HUES64 (cell line): ENCODE measurements at regions not wholly inside any gene's neighbourhood (a gene's known extent, or its start where the extent isn't known, plus 50 kb on each side); places are given as distances from the start of the nearest gene placed in this dataset.

Experiments
- H3K27ac ChIP-seq: 2 replicates; pipeline ENCODE4 v1.7.0; 2013; ENCODE audit warnings: low read depth, low read length, inconsistent platforms
- H3K27me3 ChIP-seq: 2 replicates; pipeline ENCODE4 v1.6.1; 2013; ENCODE audit warnings: mild to moderate bottlenecking, low read length; ENCODE audit not compliant: insufficient read depth
- H3K36me3 ChIP-seq: 2 replicates; pipeline ENCODE4 v1.6.1; 2013; ENCODE audit warnings: mild to moderate bottlenecking, low read length; ENCODE audit not compliant: insufficient read depth
- H3K4me1 ChIP-seq: 2 replicates; pipeline ENCODE4 v1.6.1; 2013; ENCODE audit warnings: mild to moderate bottlenecking, low read length, moderate library complexity; ENCODE audit not compliant: insufficient read depth
- H3K4me3 ChIP-seq: 2 replicates; pipeline ENCODE4 v1.5.1; 2013; ENCODE audit warnings: mild to moderate bottlenecking, low read length, moderate library complexity
- H3K9ac ChIP-seq: 2 replicates; pipeline ENCODE4 v1.6.1; 2013; ENCODE audit warnings: mild to moderate bottlenecking, low read depth, low read length
- H3K9me3 ChIP-seq: 2 replicates; pipeline ENCODE4 v1.6.1; 2013; ENCODE audit warnings: low read depth, low read length; ENCODE audit not compliant: insufficient read depth
- WGBS: fragments of 150-250, 120-280 bp; methylation state at CpG from one replicate; pipeline ENCODE4 v1.1.7; 2013; ENCODE audit warnings: missing lambda C conversion rate; 5-methylcytosine and 5-hydroxymethylcytosine counted together

DNA sequence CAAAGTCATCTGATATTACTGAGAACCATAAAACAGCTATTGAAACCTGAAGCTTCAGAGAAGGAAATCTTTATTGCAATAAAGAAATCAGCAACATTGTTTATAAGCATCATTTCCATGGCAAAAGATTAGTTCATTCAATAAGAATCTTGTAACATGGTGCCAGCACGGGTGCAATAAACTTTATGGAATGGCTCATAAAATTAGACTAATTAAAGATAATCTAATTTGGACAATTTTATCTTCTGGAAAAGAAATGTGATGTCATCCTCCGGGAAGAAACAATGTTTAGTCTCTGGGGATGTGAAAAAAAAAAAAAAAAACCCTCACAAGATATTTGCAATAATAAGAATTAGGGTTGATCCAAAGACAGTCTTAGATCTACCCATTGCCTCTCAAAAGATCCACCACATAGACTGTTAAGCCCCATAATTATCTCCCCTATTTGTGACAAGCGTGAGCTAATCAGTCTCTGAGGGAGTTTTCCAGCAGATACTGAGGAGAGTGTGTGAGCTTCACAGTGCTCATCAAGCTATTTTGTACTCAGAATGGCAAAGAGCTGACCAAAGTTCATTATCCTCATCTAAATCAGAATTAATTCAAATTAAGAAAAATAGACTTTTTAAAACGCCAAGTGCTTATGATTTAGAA lies 297.0 kb upstream of the EDNRB start:
- 93% methylated on average over 2 of the region's 4 CpGs for WGBS
- H3K27me3 ChIP-seq = no peaks in the 10 kb centered on the region
- no peaks in the 10 kb centered on the region for H3K9me3 ChIP-seq
- H3K27ac ChIP-seq = no peak overlapping the region
- H3K4me1 ChIP-seq = no peaks in the 10 kb centered on the region; the same call in 1 of the 2 replicates
- H3K4me3 ChIP-seq = no peak overlapping the region
- no peak overlapping the region for H3K9ac ChIP-seq
- H3K36me3 ChIP-seq = no peaks in the 10 kb centered on the region

DNA sequence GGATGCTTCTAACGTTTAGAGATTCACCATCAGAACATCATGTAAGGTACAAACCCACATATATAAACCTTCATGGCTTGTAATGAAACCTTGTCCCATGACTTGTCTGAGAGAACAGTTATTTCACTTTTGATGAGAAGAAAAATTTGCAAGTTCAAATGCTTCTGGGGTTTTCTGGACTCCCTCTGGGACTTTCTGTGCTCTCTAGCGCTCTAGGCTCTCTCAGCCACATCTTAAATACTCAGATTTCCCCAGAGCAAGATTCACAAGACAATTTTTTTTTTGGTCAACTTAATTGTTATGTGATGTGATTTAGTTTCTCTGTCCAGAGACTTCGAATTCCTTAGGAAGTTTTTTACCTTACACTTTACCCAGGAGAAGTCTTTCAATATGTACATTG lies 282.8 kb upstream of the EDNRB start:
- Histone ChIP-seq H3K4me3 (no peak overlapping the region), H3K36me3 (no peaks in the 10 kb centered on the region), H3K4me1 (no peaks in the 10 kb centered on the region), H3K27ac (no peak overlapping the region), H3K27me3 (no peaks in the 10 kb centered on the region), H3K9me3 (no peaks in the 10 kb centered on the region), H3K9ac (no peak overlapping the region)
- WGBS = 86% methylated on average over 2 of the region's 3 CpGs

GRCh38 chr13:78198821-78199220 lies 280.2 kb upstream of the EDNRB start:
- H3K36me3 ChIP-seq = no peaks in the 10 kb centered on the region
- H3K27me3 ChIP-seq = no peaks in the 10 kb centered on the region
- H3K4me1 ChIP-seq = peaks cover 5% of the 10 kb centered on the region; the same call in 1 of the 2 replicates
- H3K9me3 ChIP-seq = no peaks in the 10 kb centered on the region
- H3K9ac ChIP-seq = no peak overlapping the region
- H3K27ac ChIP-seq = no peak overlapping the region
- H3K4me3 ChIP-seq = no peak overlapping the region
- 89% methylated on average over 2 of the region's 3 CpGs for WGBS

- H3K9me3 ChIP-seq = no peaks in the 10 kb centered on the region
- H3K9ac ChIP-seq = no peak overlapping the region
- H3K27me3 ChIP-seq = no peaks in the 10 kb centered on the region
- H3K27ac ChIP-seq = no peak overlapping the region
- no peak overlapping the region for H3K4me3 ChIP-seq
- no peaks in the 10 kb centered on the region for H3K36me3 ChIP-seq
- H3K4me1 ChIP-seq = peaks cover 5% of the 10 kb centered on the region; the same call in 1 of the 2 replicates
- 94% methylated on average over 1 of the region's 1 CpG for WGBS
Measured at GRCh38 chr13:78198419-78198818, 279.8 kb upstream of the EDNRB start.

- no peak overlapping the region for H3K4me3 ChIP-seq
- H3K27me3 ChIP-seq = no peaks in the 10 kb centered on the region
- H3K9ac ChIP-seq = no peak overlapping the region
- 93% methylated on average over 3 of the region's 5 CpGs for WGBS
- peaks cover 5% of the 10 kb centered on the region; the same call in 1 of the 2 replicates for H3K4me1 ChIP-seq
- no peaks in the 10 kb centered on the region for H3K36me3 ChIP-seq
- no peaks in the 10 kb centered on the region for H3K9me3 ChIP-seq
- H3K27ac ChIP-seq = no peak overlapping the region
Measured at GRCh38 chr13:78197231-78197630, 278.6 kb upstream of the EDNRB start.

- H3K27me3 ChIP-seq = no peaks in the 10 kb centered on the region
- H3K4me1 ChIP-seq = peaks cover 5% of the 10 kb centered on the region; the same call in 1 of the 2 replicates
- H3K27ac ChIP-seq = no peak overlapping the region
- H3K4me3 ChIP-seq = no peak overlapping the region
- H3K36me3 ChIP-seq = no peaks in the 10 kb centered on the region
- H3K9me3 ChIP-seq = no peaks in the 10 kb centered on the region
- H3K9ac ChIP-seq = no peak overlapping the region
- WGBS = 88% methylated on average over 2 of the region's 3 CpGs
Measured at GRCh38 chr13:78194904-78195639, 276.4 kb upstream of the EDNRB start.

DNA sequence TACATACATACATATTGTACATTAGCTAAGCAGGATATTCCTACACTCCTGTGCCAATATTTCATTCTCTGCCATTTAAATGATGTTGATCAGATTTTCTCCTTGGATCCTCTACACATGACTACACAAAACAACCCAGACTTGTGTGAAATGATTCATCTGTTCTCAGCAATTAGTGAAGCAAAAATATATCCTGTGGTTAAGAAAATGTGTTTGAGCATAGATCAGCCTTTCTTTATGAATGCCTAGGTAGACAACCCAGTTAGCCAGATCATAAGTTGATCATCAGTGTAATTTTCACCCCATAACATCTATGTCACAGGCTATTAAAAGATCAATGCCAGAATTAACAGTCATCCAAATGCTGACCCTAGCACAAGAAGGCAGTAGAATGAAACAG lies 275.2 kb upstream of the EDNRB start:
- Histone ChIP-seq H3K9me3 (no peaks in the 10 kb centered on the region), H3K36me3 (no peaks in the 10 kb centered on the region), H3K27me3 (no peaks in the 10 kb centered on the region), H3K4me3 (no peak overlapping the region), H3K9ac (no peak overlapping the region), H3K27ac (no peak overlapping the region), H3K4me1 (peaks cover 5% of the 10 kb centered on the region; the same call in 1 of the 2 replicates)

DNA sequence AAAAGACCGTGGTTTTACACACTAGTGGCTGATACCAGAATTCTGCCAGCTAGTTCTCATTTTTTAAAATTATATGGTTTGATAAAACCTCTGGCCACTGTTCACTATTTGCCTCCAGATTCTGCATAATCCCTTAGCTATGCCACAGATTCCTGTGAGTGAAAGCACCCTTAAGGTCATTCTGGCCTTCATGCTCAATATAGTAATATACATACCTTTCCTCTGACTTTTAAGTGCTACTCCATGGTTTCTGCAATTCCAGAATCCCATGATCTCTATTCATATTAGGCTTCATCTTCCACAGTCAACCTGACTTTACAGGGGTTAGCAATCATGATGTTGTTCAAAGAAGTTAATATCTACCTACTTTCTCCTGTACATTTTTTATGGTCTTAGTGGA lies 274.1 kb upstream of the EDNRB start:
- H3K36me3 ChIP-seq = no peaks in the 10 kb centered on the region
- WGBS = 13% methylated on average over 1 of the region's 1 CpG
- H3K27ac ChIP-seq = no peak overlapping the region
- no peaks in the 10 kb centered on the region for H3K27me3 ChIP-seq
- H3K4me1 ChIP-seq = peaks cover 9% of the 10 kb centered on the region; the same call in 1 of the 2 replicates
- no peaks in the 10 kb centered on the region for H3K9me3 ChIP-seq
- H3K9ac ChIP-seq = no peak overlapping the region
- no peak overlapping the region for H3K4me3 ChIP-seq

DNA sequence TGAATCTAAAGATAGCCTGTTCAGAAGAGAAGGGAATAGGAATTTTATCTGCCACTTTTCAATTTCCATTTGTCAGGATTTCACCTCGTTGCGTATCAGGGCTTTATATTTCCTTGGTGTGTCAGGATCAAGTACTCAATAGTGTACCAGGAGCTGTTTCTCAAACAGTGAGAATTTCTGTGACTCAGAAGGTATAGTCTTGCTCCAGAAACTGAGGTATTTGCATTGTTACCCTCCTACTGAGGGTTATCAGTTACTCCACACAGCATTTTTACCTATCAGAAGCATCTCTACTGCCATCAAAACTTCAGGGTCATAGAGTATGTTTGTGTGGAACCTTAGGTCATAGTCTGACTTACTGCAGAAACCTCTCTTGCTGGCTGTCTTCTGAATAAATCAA lies 271.7 kb upstream of the EDNRB start:
- H3K9ac ChIP-seq = no peak overlapping the region
- WGBS = 96% methylated on average over 2 of the region's 2 CpGs
- H3K4me3 ChIP-seq = no peak overlapping the region
- peaks cover under 1% of the 10 kb centered on the region; the same call in 1 of the 2 replicates for H3K9me3 ChIP-seq
- no peak overlapping the region for H3K27ac ChIP-seq
- no peaks in the 10 kb centered on the region for H3K36me3 ChIP-seq
- peaks cover 10% of the 10 kb centered on the region; the same call in 1 of the 2 replicates for H3K4me1 ChIP-seq
- no peaks in the 10 kb centered on the region for H3K27me3 ChIP-seq

DNA sequence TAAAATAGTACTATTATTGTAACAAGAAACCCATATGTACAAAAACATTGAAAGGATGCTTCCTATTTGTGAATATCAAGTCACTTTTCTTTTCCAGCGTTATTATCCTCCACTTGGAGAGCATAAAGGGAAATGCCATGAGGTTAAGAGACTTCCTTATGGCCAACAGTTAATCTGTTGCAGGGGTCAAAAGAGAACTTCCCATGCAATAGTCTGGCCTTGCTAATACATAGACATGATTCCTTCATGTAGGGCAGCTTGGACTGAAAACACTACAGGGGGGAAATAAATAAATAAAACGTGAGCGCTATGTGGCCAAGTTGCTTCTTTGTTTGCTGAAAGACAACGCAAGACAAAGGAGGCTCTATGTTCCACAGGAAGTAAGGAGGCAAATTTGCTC lies 269.1 kb upstream of the EDNRB start:
- H3K4me1 ChIP-seq = 0 out of 2 replicates have a peak, but pooled peaks cover 6% of the 10 kb centered on the region
- H3K9me3 ChIP-seq = peaks cover 2% of the 10 kb centered on the region; the same call in 1 of the 2 replicates
- WGBS = 92% methylated on average over 4 of the region's 4 CpGs
- no peaks in the 10 kb centered on the region for H3K27me3 ChIP-seq
- no peak overlapping the region for H3K27ac ChIP-seq
- no peak overlapping the region for H3K4me3 ChIP-seq
- no peak overlapping the region for H3K9ac ChIP-seq
- no peaks in the 10 kb centered on the region for H3K36me3 ChIP-seq

GRCh38 chr13:78185700-78186099 lies 267.1 kb upstream of the EDNRB start:
- 100% methylated on average over 1 of the region's 1 CpG for WGBS
- Histone ChIP-seq H3K27me3 (no peaks in the 10 kb centered on the region), H3K9ac (no peak overlapping the region), H3K4me1 (0 out of 2 replicates have a peak, but pooled peaks cover 6% of the 10 kb centered on the region), H3K4me3 (no peak overlapping the region), H3K27ac (no peak overlapping the region), H3K36me3 (no peaks in the 10 kb centered on the region), H3K9me3 (peaks cover 2% of the 10 kb centered on the region; the same call in 1 of the 2 replicates)
